NCI-H1092 treated with DMSO at 0.1 percent for 48 hours (cell line): ENCODE measurements at regions not wholly inside any gene's neighbourhood (a gene's known extent, or its start where the extent isn't known, plus 50 kb on each side); places are given as distances from the start of the nearest gene placed in this dataset.

Experiments used
- DNase-seq: peaks from one replicate; lab custom pipeline; 2025; lab: John Stamatoyannopoulos, UW

GRCh38 chr21:38556390-38556789 lies 58.1 kb upstream of the ERG start:
- no peak for DNase-seq

GRCh38 chr21:38561205-38561604 lies 62.9 kb upstream of the ERG start:
- DNase-seq: no peak

GRCh38 chr21:38561613-38562581 lies 63.6 kb upstream of the ERG start:
- DNase-seq: no peak

GRCh38 chr21:38567335-38567969 lies 69.2 kb upstream of the ERG start:
- no peak for DNase-seq

GRCh38 chr21:38567970-38568360 lies 69.7 kb upstream of the ERG start:
- no peak for DNase-seq

GRCh38 chr21:38569733-38570132 lies 71.5 kb upstream of the ERG start:
- DNase-seq: no peak

- no peak for DNase-seq
Measured at GRCh38 chr21:38570596-38570995, 72.3 kb upstream of the ERG start.

- DNase-seq: no peak
Measured at GRCh38 chr21:38574895-38575575, 76.8 kb upstream of the ERG start.

- no peak for DNase-seq
Measured at GRCh38 chr21:38577887-38578286, 79.6 kb upstream of the ERG start.

- no peak for DNase-seq
Measured at GRCh38 chr21:38590449-38591217, 92.4 kb upstream of the ERG start.

GRCh38 chr21:38591218-38591537 lies 92.9 kb upstream of the ERG start:
- no peak for DNase-seq

- no peak for DNase-seq
Measured at GRCh38 chr21:38596264-38597042, 98.2 kb upstream of the ERG start.

- no peak for DNase-seq
Measured at GRCh38 chr21:38597421-38597820, 99.1 kb upstream of the ERG start.

- DNase-seq: no peak
Measured at GRCh38 chr21:38598413-38598812, 100.1 kb upstream of the ERG start.

GRCh38 chr21:38599381-38599975 lies 101.2 kb upstream of the ERG start:
- no peak for DNase-seq

- DNase-seq: no peak
Measured at GRCh38 chr21:38600106-38600505, 101.8 kb upstream of the ERG start.

GRCh38 chr21:38605236-38605635 lies 107.0 kb upstream of the ERG start:
- DNase-seq: no peak

- DNase-seq: no peak
Measured at GRCh38 chr21:38609580-38609979, 111.3 kb upstream of the ERG start.

- no peak for DNase-seq
Measured at GRCh38 chr21:38610623-38611251, 112.5 kb upstream of the ERG start.

- DNase-seq: no peak
Measured at GRCh38 chr21:38611277-38611676, 113.0 kb upstream of the ERG start.

GRCh38 chr21:38613686-38614085 lies 115.4 kb upstream of the ERG start:
- no peak for DNase-seq
